ENCODE measurements at regions not wholly inside any gene's neighbourhood (a gene's known extent, or its start where the extent isn't known, plus 50 kb on each side); places are given as distances from the start of the nearest gene placed in this dataset.
"Not testable (repeated sequence)": the region's sequence is repeated elsewhere in the genome, so short reads cannot be mapped to it uniquely, and the experiment has no call there.

- H3K27ac Mint-ChIP-seq; H3K36me3 Mint-ChIP-seq (ENCODE audit: low read depth); H3K4me3 Mint-ChIP-seq; POLR2A ChIA-PET; H3K4me1 Mint-ChIP-seq (ENCODE audit: low read depth); H3K27me3 Mint-ChIP-seq (ENCODE audit: low read depth); H3K9me3 Mint-ChIP-seq (ENCODE audit: insufficient read depth); CTCF ChIA-PET; ATAC-seq; DNase-seq: not testable (repeated sequence)
These were observed 520.0 kb upstream of the GRM7 start for GRCh38 chr3:6340980-6341325.

- ATAC-seq (no peak), DNase-seq (no peak)
- ChIA-PET CTCF (no interaction called here), POLR2A (no interaction called here)
- no peaks in the 10 kb centered on the region for H3K4me1 Mint-ChIP-seq (ENCODE audit: low read depth)
- H3K4me3 Mint-ChIP-seq, result no peak overlapping the region
- no peak overlapping the region for H3K27ac Mint-ChIP-seq
- no peaks in the 10 kb centered on the region for H3K36me3 Mint-ChIP-seq (ENCODE audit: low read depth)
- H3K9me3 Mint-ChIP-seq (ENCODE audit: insufficient read depth), result no peaks in the 10 kb centered on the region
- H3K27me3 Mint-ChIP-seq (ENCODE audit: low read depth), result no peaks in the 10 kb centered on the region
These were observed 509.2 kb upstream of the GRM7 start for GRCh38 chr3:6351752-6352151.

GRCh38 chr3:6354653-6355052, 506.3 kb upstream of the GRM7 start:
- Mint-ChIP-seq H3K4me3 (no peak overlapping the region), H3K4me1 (ENCODE audit: low read depth) (no peaks in the 10 kb centered on the region), H3K27me3 (ENCODE audit: low read depth) (no peaks in the 10 kb centered on the region), H3K36me3 (ENCODE audit: low read depth) (no peaks in the 10 kb centered on the region), H3K27ac (no peak overlapping the region), H3K9me3 (ENCODE audit: insufficient read depth) (peaks cover 3% of the 10 kb centered on the region)
- DNase-seq (no peak), ATAC-seq (no peak)
- POLR2A ChIA-PET, result no interaction called here
- CTCF ChIA-PET, result no interaction called here

GRCh38 chr3:6362406-6362805, 498.5 kb upstream of the GRM7 start:
- H3K27ac Mint-ChIP-seq, result no peak overlapping the region
- peaks cover 27% of the 10 kb centered on the region for H3K9me3 Mint-ChIP-seq (ENCODE audit: insufficient read depth)
- no peaks in the 10 kb centered on the region for H3K4me1 Mint-ChIP-seq (ENCODE audit: low read depth)
- H3K4me3 Mint-ChIP-seq, result no peak overlapping the region
- no peaks in the 10 kb centered on the region for H3K36me3 Mint-ChIP-seq (ENCODE audit: low read depth)
- ChIA-PET POLR2A (no interaction called here), CTCF (no interaction called here)
- no peak for ATAC-seq
- DNase-seq, result no peak
- no peaks in the 10 kb centered on the region for H3K27me3 Mint-ChIP-seq (ENCODE audit: low read depth)

GRCh38 chr3:6367171-6367570, 493.7 kb upstream of the GRM7 start:
- no peaks in the 10 kb centered on the region for H3K4me1 Mint-ChIP-seq (ENCODE audit: low read depth)
- no peak overlapping the region for H3K27ac Mint-ChIP-seq
- H3K9me3 Mint-ChIP-seq (ENCODE audit: insufficient read depth), result peaks cover 23% of the 10 kb centered on the region
- CTCF ChIA-PET, result no interaction called here
- POLR2A ChIA-PET, result no interaction called here
- ATAC-seq (no peak), DNase-seq (no peak)
- H3K36me3 Mint-ChIP-seq (ENCODE audit: low read depth), result no peaks in the 10 kb centered on the region
- no peak overlapping the region for H3K4me3 Mint-ChIP-seq
- no peaks in the 10 kb centered on the region for H3K27me3 Mint-ChIP-seq (ENCODE audit: low read depth)

GRCh38 chr3:6392123-6392522, 468.8 kb upstream of the GRM7 start:
- Mint-ChIP-seq H3K27me3 (ENCODE audit: low read depth) (no peaks in the 10 kb centered on the region), H3K27ac (no peak overlapping the region), H3K4me1 (ENCODE audit: low read depth) (no peaks in the 10 kb centered on the region), H3K9me3 (ENCODE audit: insufficient read depth) (no peaks in the 10 kb centered on the region), H3K36me3 (ENCODE audit: low read depth) (no peaks in the 10 kb centered on the region), H3K4me3 (no peak overlapping the region)
- no peak for DNase-seq
- ChIA-PET CTCF (no interaction called here), POLR2A (no interaction called here)
- no peak for ATAC-seq

GRCh38 chr3:6394944-6395343, 466.0 kb upstream of the GRM7 start:
- H3K36me3 Mint-ChIP-seq (ENCODE audit: low read depth), result no peaks in the 10 kb centered on the region
- no peak for ATAC-seq
- H3K4me1 Mint-ChIP-seq (ENCODE audit: low read depth), result no peaks in the 10 kb centered on the region
- ChIA-PET POLR2A (no interaction called here), CTCF (no interaction called here)
- DNase-seq, result no peak
- no peak overlapping the region for H3K4me3 Mint-ChIP-seq
- peaks cover 9% of the 10 kb centered on the region for H3K9me3 Mint-ChIP-seq (ENCODE audit: insufficient read depth)
- H3K27me3 Mint-ChIP-seq (ENCODE audit: low read depth), result no peaks in the 10 kb centered on the region
- no peak overlapping the region for H3K27ac Mint-ChIP-seq

GRCh38 chr3:6396631-6397030, 464.3 kb upstream of the GRM7 start:
- ATAC-seq, result no peak
- Mint-ChIP-seq H3K9me3 (ENCODE audit: insufficient read depth) (peaks cover 9% of the 10 kb centered on the region), H3K4me1 (ENCODE audit: low read depth) (no peaks in the 10 kb centered on the region), H3K27ac (no peak overlapping the region), H3K4me3 (no peak overlapping the region), H3K27me3 (ENCODE audit: low read depth) (no peaks in the 10 kb centered on the region), H3K36me3 (ENCODE audit: low read depth) (no peaks in the 10 kb centered on the region)
- POLR2A ChIA-PET, result no interaction called here
- DNase-seq, result no peak
- CTCF ChIA-PET, result no interaction called here

GRCh38 chr3:6402666-6403065, 458.2 kb upstream of the GRM7 start:
- DNase-seq; H3K36me3 Mint-ChIP-seq (ENCODE audit: low read depth); H3K4me3 Mint-ChIP-seq; ATAC-seq; CTCF ChIA-PET; POLR2A ChIA-PET; H3K27me3 Mint-ChIP-seq (ENCODE audit: low read depth); H3K4me1 Mint-ChIP-seq (ENCODE audit: low read depth); H3K27ac Mint-ChIP-seq: not testable (repeated sequence)
- peaks cover 15% of the 10 kb centered on the region for H3K9me3 Mint-ChIP-seq (ENCODE audit: insufficient read depth)

- H3K36me3 Mint-ChIP-seq (ENCODE audit: low read depth); H3K4me1 Mint-ChIP-seq (ENCODE audit: low read depth); DNase-seq; ATAC-seq; H3K4me3 Mint-ChIP-seq; H3K27me3 Mint-ChIP-seq (ENCODE audit: low read depth); POLR2A ChIA-PET; CTCF ChIA-PET; H3K9me3 Mint-ChIP-seq (ENCODE audit: insufficient read depth); H3K27ac Mint-ChIP-seq: not testable (repeated sequence)
These were observed 454.0 kb upstream of the GRM7 start for GRCh38 chr3:6406923-6407322.

- Mint-ChIP-seq H3K4me3 (no peak overlapping the region), H3K36me3 (ENCODE audit: low read depth) (no peaks in the 10 kb centered on the region), H3K9me3 (ENCODE audit: insufficient read depth) (peaks cover 2% of the 10 kb centered on the region), H3K27ac (no peak overlapping the region), H3K4me1 (ENCODE audit: low read depth) (no peaks in the 10 kb centered on the region), H3K27me3 (ENCODE audit: low read depth) (no peaks in the 10 kb centered on the region)
- ChIA-PET POLR2A (no interaction called here), CTCF (no interaction called here)
- no peak for ATAC-seq
- no peak for DNase-seq
These were observed 444.8 kb upstream of the GRM7 start for GRCh38 chr3:6416049-6416661.

- no peak overlapping the region for H3K27ac Mint-ChIP-seq
- no peaks in the 10 kb centered on the region for H3K27me3 Mint-ChIP-seq (ENCODE audit: low read depth)
- no peak overlapping the region for H3K4me3 Mint-ChIP-seq
- H3K4me1 Mint-ChIP-seq (ENCODE audit: low read depth), result no peaks in the 10 kb centered on the region
- DNase-seq, result no peak
- ATAC-seq, result no peak
- no peaks in the 10 kb centered on the region for H3K36me3 Mint-ChIP-seq (ENCODE audit: low read depth)
- POLR2A ChIA-PET, result interaction anchor here (0.6 kb wide), 1 partner anchor 266 kb away, joined by 3 read pairs; no protein-coding TSS in a partner anchor
- CTCF ChIA-PET, result no interaction called here
- peaks cover 4% of the 10 kb centered on the region for H3K9me3 Mint-ChIP-seq (ENCODE audit: insufficient read depth)
These were observed 443.7 kb upstream of the GRM7 start for GRCh38 chr3:6417174-6417573.

GRCh38 chr3:6418485-6418884, 442.4 kb upstream of the GRM7 start:
- ATAC-seq (no peak), DNase-seq (no peak)
- H3K27me3 Mint-ChIP-seq (ENCODE audit: low read depth), result no peaks in the 10 kb centered on the region
- CTCF ChIA-PET, result no interaction called here
- H3K4me1 Mint-ChIP-seq (ENCODE audit: low read depth), result no peaks in the 10 kb centered on the region
- POLR2A ChIA-PET, result no interaction called here
- no peaks in the 10 kb centered on the region for H3K36me3 Mint-ChIP-seq (ENCODE audit: low read depth)
- no peak overlapping the region for H3K27ac Mint-ChIP-seq
- no peak overlapping the region for H3K4me3 Mint-ChIP-seq
- peaks cover 4% of the 10 kb centered on the region for H3K9me3 Mint-ChIP-seq (ENCODE audit: insufficient read depth)
